Gastroesophageal sphincter (tissue), 4 donors: ENCODE measurements at regions not wholly inside any gene's neighbourhood (a gene's known extent, or its start where the extent isn't known, plus 50 kb on each side); places are given as distances from the start of the nearest gene placed in this dataset.

Source experiments
- ATAC-seq: fragments of 150-250 bp; one replicate; pipeline ENCODE4 v1.9.1; 2016; ENCODE audit warnings: mild to moderate bottlenecking, moderate library complexity
- H3K27ac ChIP-seq, 4 donors: fragments of 200-600 bp; sonication (generic) in 3 of 4; 1 replicate in 3 of 4; 2 replicates in 1 of 4; pipeline ENCODE4 v1.5.1; 2016 to 2019
- H3K27me3 ChIP-seq: fragments of 200-600 bp; sonication (generic); one replicate; pipeline ENCODE4 v1.5.1; 2019
- H3K36me3 ChIP-seq, 2 donors: fragments of 200-600 bp; sonication (generic); one replicate each; pipeline ENCODE4 v1.5.1; 2019; ENCODE audit warnings: control low read depth in 1 of 2
- H3K4me1 ChIP-seq, 3 donors: fragments of 200-600 bp; sonication (generic); 1 replicate in 2 of 3; 2 replicates in 1 of 3; pipeline ENCODE4 v1.5.1; 2016 to 2019; ENCODE audit warnings: control low read depth in 2 of 3
- H3K4me3 ChIP-seq, 2 donors: fragments of 200-600 bp; sonication (generic); one replicate each; pipeline ENCODE4 v1.5.1; 2019; ENCODE audit warnings: mild to moderate bottlenecking in 1 of 2, moderate library complexity in 1 of 2
- H3K9me3 ChIP-seq, 3 donors: fragments of 200-600 bp; sonication (generic); one replicate each; pipeline ENCODE4 v1.5.1; 2017 to 2019; ENCODE audit warnings: control low read depth in 2 of 3
- EP300 ChIP-seq: sonication (generic); formaldehyde crosslinking; IDR thresholded peaks from one replicate; pipeline ENCODE4 v1.6.1; 2017; ENCODE audit warnings: antibody characterized with exemption, mild to moderate bottlenecking
- POLR2A ChIP-seq, 2 donors: fragments of 450-650 bp; IDR thresholded peaks; one replicate each; pipeline ENCODE4 v1.6.1; 2017; ENCODE audit warnings: antibody characterized with exemption in 2 of 2, mild to moderate bottlenecking in 2 of 2, moderate library complexity in 1 of 2
- POLR2AphosphoS5 ChIP-seq: sonication (generic); formaldehyde crosslinking; IDR thresholded peaks from one replicate; pipeline ENCODE4 v1.6.1; 2017; ENCODE audit warnings: antibody characterized with exemption
- WGBS, 2 donors: methylation state at CpG; one replicate each; pipeline ENCODE4 v1.1.5; 2018; ENCODE audit warnings: low coverage in 1 of 2; 5-methylcytosine and 5-hydroxymethylcytosine counted together
- TF ChIP-seq, protein P1 (sequence below), 4 experiments: fragments of 200-600 bp in 2 of 4; fragments of 450-650 bp in 2 of 4; sonication (generic) in 1 of 4; IDR thresholded peaks; one replicate each; pipeline ENCODE4 v1.5.1; 2017 to 2019; ENCODE audit warnings: antibody characterized with exemption in 4 of 4, mild to moderate bottlenecking in 2 of 4, moderate library complexity in 2 of 4

DNA sequence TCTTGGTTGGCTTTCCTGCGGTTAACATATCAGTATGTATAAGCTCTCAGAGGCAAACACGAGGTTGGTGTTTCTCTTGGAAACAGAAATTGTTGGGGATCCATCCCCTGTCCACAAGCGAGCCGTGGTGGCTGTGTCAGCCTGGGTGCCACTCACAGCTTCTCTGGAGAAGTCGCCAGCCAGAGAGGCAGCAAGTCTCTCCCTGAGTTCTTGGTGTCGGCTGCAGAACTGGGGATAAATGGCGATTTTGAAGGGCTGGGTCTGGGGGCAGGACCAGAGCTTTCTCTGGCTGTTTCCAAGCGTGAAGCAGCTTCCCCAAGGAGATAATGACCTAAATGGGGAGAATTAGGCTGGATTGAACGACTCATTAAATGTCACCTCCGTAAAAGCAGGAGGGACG lies 335.3 kb downstream of the GLRX3 start:
- no peaks in the 10 kb centered on the region for H3K36me3 ChIP-seq
- H3K4me1 ChIP-seq, result no peaks in the 10 kb centered on the region
- WGBS, 2 donors, result 70 to 100% methylated on average over 1 to 4 of the region's 11 CpGs
- ATAC-seq, result no peak
- TF ChIP-seq, protein P1, sequence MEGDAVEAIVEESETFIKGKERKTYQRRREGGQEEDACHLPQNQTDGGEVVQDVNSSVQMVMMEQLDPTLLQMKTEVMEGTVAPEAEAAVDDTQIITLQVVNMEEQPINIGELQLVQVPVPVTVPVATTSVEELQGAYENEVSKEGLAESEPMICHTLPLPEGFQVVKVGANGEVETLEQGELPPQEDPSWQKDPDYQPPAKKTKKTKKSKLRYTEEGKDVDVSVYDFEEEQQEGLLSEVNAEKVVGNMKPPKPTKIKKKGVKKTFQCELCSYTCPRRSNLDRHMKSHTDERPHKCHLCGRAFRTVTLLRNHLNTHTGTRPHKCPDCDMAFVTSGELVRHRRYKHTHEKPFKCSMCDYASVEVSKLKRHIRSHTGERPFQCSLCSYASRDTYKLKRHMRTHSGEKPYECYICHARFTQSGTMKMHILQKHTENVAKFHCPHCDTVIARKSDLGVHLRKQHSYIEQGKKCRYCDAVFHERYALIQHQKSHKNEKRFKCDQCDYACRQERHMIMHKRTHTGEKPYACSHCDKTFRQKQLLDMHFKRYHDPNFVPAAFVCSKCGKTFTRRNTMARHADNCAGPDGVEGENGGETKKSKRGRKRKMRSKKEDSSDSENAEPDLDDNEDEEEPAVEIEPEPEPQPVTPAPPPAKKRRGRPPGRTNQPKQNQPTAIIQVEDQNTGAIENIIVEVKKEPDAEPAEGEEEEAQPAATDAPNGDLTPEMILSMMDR (IDR thresholded peaks at IDR 0.05), result no peak
- peaks cover 0 to 29% (median 0%) of the 10 kb centered on the region in 3 donors for H3K9me3 ChIP-seq
- H3K4me3 ChIP-seq, result no peak overlapping the region
- no peak overlapping the region for H3K27ac ChIP-seq
- H3K27me3 ChIP-seq, result no peaks in the 10 kb centered on the region

DNA sequence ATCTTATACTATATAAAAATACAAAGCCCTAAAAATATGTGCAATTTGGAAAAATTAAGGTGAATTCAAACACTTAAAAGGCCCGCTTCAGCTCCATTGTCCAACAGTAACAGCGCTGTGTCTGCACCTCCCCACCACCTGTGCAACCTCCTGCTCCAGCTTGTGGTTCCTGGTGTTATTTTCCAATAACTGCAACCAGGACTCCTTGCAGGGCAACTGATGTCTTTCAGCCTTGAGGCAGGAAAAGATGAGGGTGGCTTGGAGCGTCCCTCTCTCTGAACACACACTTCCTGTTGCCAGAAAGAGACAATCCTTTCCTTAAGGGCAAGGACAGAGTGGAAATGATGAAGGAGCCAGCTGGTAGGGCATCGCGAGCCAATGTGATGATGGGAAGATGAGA lies 336.0 kb downstream of the GLRX3 start:
- Histone ChIP-seq H3K27me3 (no peaks in the 10 kb centered on the region), H3K9me3 (peaks cover 0 to 21% (median 0%) of the 10 kb centered on the region in 3 donors), H3K4me3 (no peak overlapping the region), H3K36me3 (no peaks in the 10 kb centered on the region), H3K27ac (no peak overlapping the region), H3K4me1 (no peaks in the 10 kb centered on the region)
- TF ChIP-seq EP300 (no peak), POLR2AphosphoS5 (no peak), POLR2A (IDR thresholded peaks at IDR 0.05) (no peak)
- TF ChIP-seq, protein P1 (IDR thresholded peaks at IDR 0.05), result no peak
- 68 to 82% methylated on average over 3 to 5 of the region's 5 CpGs for WGBS, 2 donors
- no peak for ATAC-seq

DNA sequence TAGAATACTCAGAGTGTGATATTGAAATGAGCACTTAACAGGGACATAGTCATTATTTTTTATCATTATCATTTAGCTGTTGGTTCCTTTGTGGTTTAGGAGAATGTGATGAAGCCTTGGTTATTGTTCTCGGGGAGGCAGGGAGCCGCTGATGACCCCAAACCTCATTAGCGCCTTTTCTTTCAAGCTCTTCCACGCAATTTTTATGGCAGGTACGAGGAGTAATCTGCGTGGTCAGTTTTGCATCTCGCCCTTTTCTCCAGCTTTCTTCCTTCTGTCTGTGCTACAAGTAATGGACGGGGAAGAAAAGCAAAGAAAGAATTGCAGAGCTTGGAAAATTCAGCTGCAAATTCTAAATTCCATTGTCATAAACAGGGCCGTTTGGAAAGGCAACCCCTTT lies 338.4 kb downstream of the GLRX3 start:
- no peak for ATAC-seq
- Histone ChIP-seq H3K27me3 (peaks cover 4% of the 10 kb centered on the region), H3K27ac (no peak overlapping the region), H3K9me3 (peaks cover 0 to under 1% (median 0%) of the 10 kb centered on the region in 3 donors), H3K4me1 (no peaks in the 10 kb centered on the region), H3K4me3 (no peak overlapping the region), H3K36me3 (no peaks in the 10 kb centered on the region)
- 31 to 63% methylated on average over 4 to 8 of the region's 9 CpGs for WGBS, 2 donors
- no peak for TF ChIP-seq EP300
- TF ChIP-seq, protein P1 (IDR thresholded peaks at IDR 0.05), result no peak
- no peak for TF ChIP-seq POLR2A (IDR thresholded peaks at IDR 0.05)
- TF ChIP-seq POLR2AphosphoS5, result no peak

DNA sequence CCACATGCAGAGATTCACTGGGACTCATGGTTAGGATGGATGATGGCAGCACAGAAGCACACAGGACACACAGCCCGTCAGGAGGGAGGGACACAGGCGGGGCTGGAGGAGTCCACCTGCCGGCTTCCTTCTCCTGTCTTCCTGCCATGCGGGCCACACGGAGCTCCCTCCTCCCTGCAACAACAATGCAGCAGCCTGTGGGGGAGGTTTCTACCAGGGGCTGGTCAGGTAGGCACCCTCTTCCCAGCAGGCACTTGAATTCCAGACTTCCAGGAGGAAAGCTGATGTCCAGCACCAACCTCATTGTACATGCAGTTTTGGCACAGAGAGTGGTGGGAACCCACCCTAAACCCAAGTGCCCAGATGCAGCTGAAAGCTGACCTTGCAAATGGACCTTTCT lies 341.2 kb downstream of the GLRX3 start:
- no peak overlapping the region for H3K4me3 ChIP-seq
- no peaks in the 10 kb centered on the region for H3K4me1 ChIP-seq
- TF ChIP-seq POLR2A (IDR thresholded peaks at IDR 0.05) (no peak), EP300 (no peak), POLR2AphosphoS5 (no peak)
- TF ChIP-seq, protein P1 (IDR thresholded peaks at IDR 0.05), result no peak
- H3K27ac ChIP-seq, result no peak overlapping the region
- 60% methylated on average over 1 of the region's 5 CpGs; no CpG with 5 or more reads in 1 of the 2 donors for whole genome bisulfite sequencing, 2 donors
- no peaks in the 10 kb centered on the region for H3K9me3 ChIP-seq
- no peak for ATAC-seq
- no peaks in the 10 kb centered on the region for H3K36me3 ChIP-seq
- peaks cover 14% of the 10 kb centered on the region for H3K27me3 ChIP-seq

DNA sequence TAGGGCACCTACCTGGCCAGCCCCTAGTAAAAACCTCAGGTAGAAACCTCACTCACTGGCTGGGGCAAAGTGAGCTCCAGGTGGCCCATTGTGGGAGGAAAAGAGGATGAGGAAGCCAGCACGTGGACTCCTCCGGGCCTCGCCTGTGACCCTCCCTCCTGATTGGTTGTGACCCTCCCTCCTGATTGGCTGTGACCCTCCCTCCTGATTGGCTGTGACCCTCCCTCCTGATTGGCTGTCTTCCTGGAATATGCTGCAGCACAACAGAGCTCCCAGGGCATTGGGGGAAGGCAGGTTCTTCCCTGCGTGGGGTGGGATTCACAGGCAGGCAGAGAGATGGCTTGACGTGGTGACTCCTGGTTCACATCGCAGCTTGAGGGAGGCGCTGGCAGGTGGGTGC lies 343.0 kb downstream of the GLRX3 start:
- ATAC-seq, result no peak
- TF ChIP-seq POLR2AphosphoS5, result no peak
- TF ChIP-seq, protein P1 (IDR thresholded peaks at IDR 0.05), result no peak
- H3K4me1 ChIP-seq, result no peaks in the 10 kb centered on the region
- 83 to 86% methylated on average over 3 of the region's 7 CpGs for WGBS, 2 donors
- no peak overlapping the region for H3K4me3 ChIP-seq
- no peak overlapping the region for H3K27ac ChIP-seq
- H3K27me3 ChIP-seq, result peaks cover 24% of the 10 kb centered on the region
- H3K36me3 ChIP-seq, result no peaks in the 10 kb centered on the region
- no peaks in the 10 kb centered on the region for H3K9me3 ChIP-seq
